Uterus (tissue), 3 donors: ENCODE measurements at regions not wholly inside any gene's neighbourhood (a gene's known extent, or its start where the extent isn't known, plus 50 kb on each side); places are given as distances from the start of the nearest gene placed in this dataset.

ENCODE experiments used
- DNase-seq, 2 donors: peaks; one replicate each; pipeline ENCODE4 v3.0.0-alpha.2; 2019 to 2020
- H3K27ac ChIP-seq, 2 donors: fragments of 200-600 bp; sonication (generic); 1 replicate in 1 of 2; 2 replicates in 1 of 2; pipeline ENCODE4 v1.5.1; 2016 to 2018
- H3K27me3 ChIP-seq, 2 donors: fragments of 200-600 bp; sonication (generic); one replicate each; pipeline ENCODE4 v1.5.1; 2018 to 2019; ENCODE audit warnings: control low read depth in 1 of 2
- H3K36me3 ChIP-seq, 2 donors: fragments of 200-600 bp; sonication (generic); one replicate each; pipeline ENCODE4 v1.5.1; 2019; ENCODE audit warnings: control low read depth in 1 of 2
- H3K4me1 ChIP-seq, 2 donors: fragments of 200-600 bp; sonication (generic); one replicate each; pipeline ENCODE4 v1.5.1; 2018 to 2019; ENCODE audit warnings: control low read depth in 1 of 2
- H3K4me3 ChIP-seq, 2 donors: fragments of 200-600 bp; sonication (generic); 1 replicate in 1 of 2; 2 replicates in 1 of 2; pipeline ENCODE4 v1.5.1; 2018 to 2019; ENCODE audit warnings: mild to moderate bottlenecking in 1 of 2
- H3K9me3 ChIP-seq, 2 donors: fragments of 200-600 bp; sonication (generic); one replicate each; pipeline ENCODE4 v1.5.1; 2019; ENCODE audit warnings: control low read depth in 1 of 2
- CTCF ChIP-seq, 4 experiments: fragments of 200-600 bp in 2 of 4; fragments of 450-650 bp in 2 of 4; sonication (generic) in 2 of 4; IDR thresholded peaks; one replicate each; pipeline ENCODE4 v1.5.1; 2016 to 2019; ENCODE audit warnings: antibody characterized with exemption in 4 of 4, mild to moderate bottlenecking in 2 of 4, moderate library complexity in 1 of 4
- POLR2A ChIP-seq, 2 donors: fragments of 450-650 bp; IDR thresholded peaks; one replicate each; pipeline ENCODE4 v1.6.1; 2016; ENCODE audit warnings: antibody characterized with exemption in 2 of 2, mild to moderate bottlenecking in 1 of 2, moderate library complexity in 1 of 2
- intact Hi-C: fragments of 100-400 bp; cut with DNase I; formaldehyde crosslinking; loops from one replicate; pipeline ENCODE4 v1.15.1; 2023; ENCODE audit warnings: low total_unique reads
- donor health status: DM: yes; HTN: yes; CAD: no.

DNA sequence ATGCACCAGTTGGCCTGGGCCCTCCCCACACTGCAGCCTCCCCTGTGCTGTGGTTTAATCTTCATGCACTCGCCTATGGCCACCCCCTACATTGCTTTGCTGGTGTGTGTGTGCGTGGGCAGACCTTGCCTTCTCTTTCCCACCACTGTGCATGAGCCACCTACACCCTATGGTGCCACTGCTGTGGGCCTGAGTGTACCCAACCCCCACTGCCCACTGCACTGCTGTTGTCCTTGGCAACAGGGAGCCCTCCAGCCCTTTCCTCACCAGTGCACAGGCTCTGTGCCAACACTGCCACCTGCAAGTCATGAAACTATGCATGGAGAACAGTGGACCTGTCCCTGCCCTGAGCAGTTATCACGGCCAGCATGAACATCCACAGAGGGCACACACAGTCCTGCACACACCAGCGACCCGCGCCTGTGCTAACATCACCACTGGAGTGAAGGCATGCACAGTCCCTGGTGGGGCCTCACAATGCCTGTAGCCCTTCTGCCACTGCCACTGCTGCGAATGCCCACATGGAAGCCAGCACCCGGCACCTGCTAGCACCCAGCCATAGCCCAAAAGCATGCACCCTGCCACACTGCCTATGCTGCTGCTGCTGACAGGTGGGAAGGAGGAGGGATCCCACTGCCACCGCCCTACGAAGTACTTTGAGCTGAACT lies 237.8 kb upstream of the ARSJ start:
- H3K4me1 ChIP-seq: no peaks in the 10 kb centered on the region
- no peaks in the 10 kb centered on the region for H3K36me3 ChIP-seq
- no peaks in the 10 kb centered on the region for H3K27me3 ChIP-seq
- intact Hi-C loops: no loop called here
- no peak overlapping the region for H3K4me3 ChIP-seq
- no peak overlapping the region for H3K27ac ChIP-seq
- H3K9me3 ChIP-seq: no peaks in the 10 kb centered on the region
- no peak for DNase-seq
- no peak for TF ChIP-seq CTCF (IDR thresholded peaks at IDR 0.05)
- no peak for TF ChIP-seq POLR2A (IDR thresholded peaks at IDR 0.05)

DNA sequence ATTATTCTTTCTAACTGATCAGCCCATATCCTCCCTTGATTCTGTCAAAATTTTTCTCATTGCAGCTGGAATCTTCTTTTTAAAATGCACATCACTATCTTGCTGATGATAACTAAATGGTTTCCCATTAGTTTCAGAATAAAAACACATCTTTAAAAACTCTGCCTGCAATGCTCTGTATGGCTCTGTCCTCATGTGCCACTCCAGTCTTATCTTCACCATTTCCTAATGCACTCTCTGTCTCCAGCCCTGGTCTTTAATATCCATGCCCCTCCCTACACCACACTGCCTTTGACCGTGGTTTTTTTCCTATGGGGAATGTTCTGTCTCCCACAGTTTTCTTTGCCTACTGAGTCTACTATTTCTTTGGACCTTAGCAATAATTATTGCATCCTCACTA lies 244.1 kb upstream of the ARSJ start:
- H3K4me1 ChIP-seq: no peaks in the 10 kb centered on the region
- H3K27ac ChIP-seq: no peak overlapping the region
- intact Hi-C loops: no loop called here
- no peak for DNase-seq
- no peaks in the 10 kb centered on the region for H3K36me3 ChIP-seq
- no peaks in the 10 kb centered on the region for H3K9me3 ChIP-seq
- TF ChIP-seq POLR2A (IDR thresholded peaks at IDR 0.05): no peak
- TF ChIP-seq CTCF (IDR thresholded peaks at IDR 0.05): no peak
- no peaks in the 10 kb centered on the region for H3K27me3 ChIP-seq
- H3K4me3 ChIP-seq: no peak overlapping the region

DNA sequence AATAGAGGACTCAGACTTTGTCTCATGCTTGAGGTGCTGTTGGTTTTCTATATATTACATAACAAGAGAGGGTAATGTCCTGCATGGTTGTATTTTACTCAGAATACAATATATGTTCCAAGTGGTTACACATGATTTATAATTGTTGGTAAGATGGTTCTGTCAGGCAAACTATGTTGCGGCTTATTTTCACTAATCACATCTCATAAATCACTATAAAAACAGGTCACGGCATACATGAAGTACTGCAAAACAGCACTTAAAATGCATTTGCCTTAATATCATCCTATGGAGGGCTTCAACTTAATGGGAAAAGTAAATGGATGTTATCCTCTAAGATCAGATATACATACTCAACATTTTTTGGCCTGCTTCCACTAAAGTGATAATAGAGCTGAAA lies 246.0 kb upstream of the ARSJ start:
- no peak overlapping the region for H3K4me3 ChIP-seq
- no peaks in the 10 kb centered on the region for H3K27me3 ChIP-seq
- no peaks in the 10 kb centered on the region for H3K9me3 ChIP-seq
- TF ChIP-seq POLR2A (IDR thresholded peaks at IDR 0.05) (no peak), CTCF (IDR thresholded peaks at IDR 0.05) (no peak)
- no peak for DNase-seq
- no peak overlapping the region for H3K27ac ChIP-seq
- H3K36me3 ChIP-seq: no peaks in the 10 kb centered on the region
- intact Hi-C loops: no loop called here
- H3K4me1 ChIP-seq: no peaks in the 10 kb centered on the region

GRCh38 chr4:114226179-114226578 lies 246.7 kb upstream of the ARSJ start:
- no peaks in the 10 kb centered on the region for H3K4me1 ChIP-seq
- intact Hi-C loops: no loop called here

More at GRCh38 chr4:114226179-114226578, 246.7 kb upstream of the ARSJ start:
- no peak for DNase-seq
- no peaks in the 10 kb centered on the region for H3K36me3 ChIP-seq
- no peak overlapping the region for H3K4me3 ChIP-seq
- H3K9me3 ChIP-seq: no peaks in the 10 kb centered on the region
- no peaks in the 10 kb centered on the region for H3K27me3 ChIP-seq
- TF ChIP-seq CTCF (IDR thresholded peaks at IDR 0.05) (no peak), POLR2A (IDR thresholded peaks at IDR 0.05) (no peak)
- no peak overlapping the region for H3K27ac ChIP-seq
